Stimulated activated CD4-positive, alpha-beta T cell treated with anti-CD3 and anti-CD28 coated beads, Interleukin-15, amount 100 ng/mL, for 1 hour (primary cell): ENCODE measurements at regions not wholly inside any gene's neighbourhood (a gene's known extent, or its start where the extent isn't known, plus 50 kb on each side); places are given as distances from the start of the nearest gene placed in this dataset.
"Not testable (repeated sequence)": the region's sequence is repeated elsewhere in the genome, so short reads cannot be mapped to it uniquely, and the experiment has no call there.

ENCODE experiments used
- DNase-seq, 2 donors: peaks; one replicate each; pipeline ENCODE4 v3.0.0-alpha.2; 2020; ENCODE audit warnings: low read depth in 1 of 2, low spot score in 1 of 2

DNA sequence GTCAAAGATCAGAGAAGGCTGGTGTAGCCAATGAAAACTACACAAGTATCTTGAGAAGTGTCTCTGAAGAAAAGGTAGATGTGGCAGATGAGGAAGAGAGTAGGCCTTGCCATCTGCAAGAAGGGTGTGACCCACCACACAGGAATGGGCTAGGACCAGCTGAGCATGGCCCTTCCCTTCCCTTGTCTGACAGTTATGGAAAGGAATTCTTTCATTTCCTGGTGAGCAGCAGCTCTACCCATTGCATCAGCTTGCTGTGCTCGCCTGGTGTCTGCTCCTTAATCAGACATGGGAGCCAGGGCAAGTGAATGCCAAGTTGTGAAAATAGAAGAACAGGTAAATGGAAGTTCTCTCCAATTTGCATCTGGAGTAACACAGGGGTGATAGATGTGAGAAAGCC, 145.2 kb upstream of the KRR1 start:
- DNase-seq = no peak

DNA sequence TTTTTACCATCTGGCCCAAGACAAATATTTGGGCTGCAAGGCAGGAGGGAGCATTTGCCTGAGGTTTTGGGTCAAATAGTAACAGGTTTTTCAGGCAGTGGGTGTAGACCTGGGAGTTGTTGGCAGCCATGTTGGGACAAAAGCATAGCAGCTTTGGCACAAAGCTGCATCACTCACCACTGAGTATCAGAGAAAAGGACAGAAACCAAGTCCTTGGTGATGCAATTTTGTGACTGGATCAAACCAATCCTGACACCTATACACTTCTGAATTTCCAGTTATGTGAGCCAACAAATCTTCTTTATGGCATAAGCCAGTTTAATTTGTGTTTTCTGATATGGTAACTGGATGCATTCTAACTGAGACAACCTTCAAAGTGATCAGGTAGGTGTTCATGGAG, 144.8 kb upstream of the KRR1 start:
- no peak for DNase-seq

DNA sequence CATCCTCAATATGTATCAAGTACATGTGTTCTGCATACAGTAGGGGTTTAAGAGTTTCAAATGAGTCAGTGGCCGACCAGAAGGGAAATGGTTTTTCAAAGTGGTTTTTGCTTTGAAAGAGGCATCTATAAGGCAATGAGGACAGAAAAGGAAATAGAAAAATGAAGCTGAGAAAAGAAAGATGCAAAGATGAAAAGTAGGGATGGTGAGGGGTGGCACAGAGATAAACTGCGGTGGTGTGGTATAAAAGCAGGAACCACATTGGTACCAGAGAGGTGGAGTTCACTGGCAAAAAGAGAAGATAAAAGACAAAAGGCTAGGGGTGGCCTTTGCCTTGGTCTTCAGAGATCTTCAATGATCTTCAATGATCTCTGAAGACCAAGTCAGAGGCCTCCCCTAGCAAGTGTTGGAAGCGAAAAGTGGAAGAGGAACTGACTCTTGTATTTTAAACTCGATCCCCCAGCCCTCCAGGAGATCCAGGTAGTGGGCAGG, 144.0 kb upstream of the KRR1 start:
- DNase-seq = no peak

DNA sequence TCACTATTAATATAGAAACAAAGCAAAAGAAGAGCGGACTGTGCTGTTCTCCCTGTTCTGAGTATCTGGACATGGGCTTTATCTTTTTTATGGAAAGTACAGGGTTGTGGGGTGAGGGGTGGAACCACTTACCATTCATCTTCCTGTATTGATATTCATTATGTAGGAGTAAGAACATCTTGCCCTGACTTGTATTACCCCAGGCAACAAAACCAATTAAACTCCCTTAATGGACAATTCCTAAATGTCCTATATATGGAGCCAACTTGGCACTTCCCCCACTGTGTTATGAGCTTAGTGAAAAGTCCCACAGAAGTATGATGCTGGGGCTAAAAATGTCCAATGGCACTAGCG, 139.9 kb upstream of the KRR1 start:
- no peak for DNase-seq

DNA sequence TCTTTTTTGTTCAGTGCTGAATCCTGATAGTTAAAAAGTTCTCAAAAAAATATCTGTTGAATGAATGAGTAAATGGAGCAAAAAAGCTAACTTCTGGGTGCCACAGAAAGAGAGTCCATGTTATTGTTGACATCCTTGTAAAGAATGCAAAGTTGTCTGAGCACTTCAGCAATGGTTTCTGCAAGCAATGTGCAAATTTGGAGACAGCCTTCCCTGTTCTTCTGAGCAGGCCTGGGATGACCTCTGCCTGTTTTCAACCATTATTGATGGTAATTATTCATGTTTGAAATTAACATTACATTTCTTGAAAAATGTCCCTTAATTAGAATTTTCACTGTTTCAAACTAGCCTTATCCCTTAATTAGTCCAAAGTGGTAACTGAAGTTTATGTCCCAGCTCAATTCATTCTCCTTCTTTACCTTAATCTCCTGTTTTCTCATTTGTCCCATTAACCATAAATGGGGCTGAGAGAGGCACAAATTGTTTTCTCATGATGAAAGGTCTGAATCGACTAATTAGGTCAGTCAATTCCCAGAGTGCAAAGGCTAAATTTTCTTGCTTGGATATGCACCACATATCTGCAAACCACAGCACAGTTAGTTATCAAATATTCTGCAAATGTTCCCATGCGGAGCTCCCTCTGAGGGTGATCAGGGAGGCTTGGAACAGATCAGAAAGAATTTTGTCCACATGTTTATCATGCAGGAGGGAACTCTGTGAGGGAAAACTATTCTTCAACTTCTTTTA, 139.4 kb upstream of the KRR1 start:
- no peak for DNase-seq

DNA sequence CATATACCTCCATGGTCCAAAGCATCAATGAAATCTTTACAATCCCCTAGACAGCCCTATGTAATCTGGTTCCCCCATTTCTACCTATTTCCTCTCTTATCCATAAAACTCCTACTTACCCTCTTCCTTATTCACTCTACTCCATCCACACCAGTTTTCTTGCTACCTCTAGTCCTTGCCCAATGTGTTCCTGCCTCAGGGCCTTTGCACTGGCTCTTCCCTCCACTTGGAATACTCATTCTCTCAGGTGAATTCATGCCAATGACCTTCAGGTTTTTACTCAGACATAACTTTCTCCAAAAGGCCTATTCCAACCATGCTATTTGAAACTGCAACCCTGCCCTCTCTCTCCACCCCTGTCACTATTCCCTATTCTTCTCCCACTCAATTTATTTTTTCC, 138.7 kb upstream of the KRR1 start:
- DNase-seq = no peak

DNA sequence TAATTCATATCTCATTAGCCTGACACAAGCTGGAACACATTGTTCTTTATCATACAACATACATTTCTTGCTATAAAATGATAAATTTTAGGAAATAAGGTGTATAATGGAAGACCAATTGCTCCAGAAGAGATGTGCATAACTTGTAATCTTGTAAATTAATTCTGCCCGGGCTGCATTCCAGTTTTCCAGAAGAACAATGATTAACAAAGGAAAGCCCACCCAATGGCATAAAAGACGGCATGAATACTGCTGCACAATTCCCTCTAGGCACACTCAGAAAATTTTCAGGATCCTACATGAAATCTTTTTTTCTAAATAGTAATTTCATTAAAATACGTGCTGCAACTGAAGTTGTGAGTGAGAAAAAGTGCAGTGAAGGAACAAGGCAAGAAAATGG, 137.4 kb upstream of the KRR1 start:
- DNase-seq = no peak

DNA sequence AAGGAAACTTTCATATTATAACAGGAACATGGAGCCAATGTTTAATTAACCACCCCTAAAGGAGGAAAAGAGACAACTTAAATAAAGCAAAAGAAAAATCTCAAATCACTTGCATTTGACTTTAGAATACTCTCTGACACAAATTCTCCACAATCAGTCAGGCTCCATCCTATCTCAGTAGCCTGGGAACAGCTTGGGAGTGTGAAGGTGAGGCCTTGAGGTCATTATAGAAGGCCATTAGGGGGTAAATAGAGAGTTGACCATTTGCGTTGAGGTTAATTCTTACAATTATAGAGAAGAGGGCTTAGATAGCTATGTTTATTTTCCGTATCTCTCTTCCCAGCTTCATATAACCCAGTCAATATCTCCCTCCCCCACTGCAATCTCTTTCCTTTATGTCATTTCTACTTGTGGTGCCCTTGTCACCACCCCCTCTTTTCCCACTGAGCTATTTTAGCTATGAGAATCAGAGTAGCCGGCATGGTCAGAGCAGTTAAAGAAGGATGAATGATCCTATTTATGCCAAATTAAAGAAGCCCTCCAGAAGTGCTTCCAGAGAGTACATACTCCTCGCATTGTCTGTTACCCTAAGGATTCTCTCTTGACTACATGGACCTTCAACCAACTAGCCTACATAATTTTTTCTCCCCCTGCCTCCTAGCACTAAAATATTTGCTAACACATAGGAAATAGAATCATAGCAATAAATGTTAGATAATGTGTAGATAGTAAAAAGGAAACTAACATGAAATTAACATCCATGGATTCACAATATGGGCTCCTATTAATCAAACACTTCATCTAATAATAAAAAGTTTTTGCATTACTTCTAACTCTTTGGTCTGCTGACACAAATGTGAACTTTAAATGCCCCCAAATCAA, 135.2 kb upstream of the KRR1 start:
- no peak for DNase-seq

DNA sequence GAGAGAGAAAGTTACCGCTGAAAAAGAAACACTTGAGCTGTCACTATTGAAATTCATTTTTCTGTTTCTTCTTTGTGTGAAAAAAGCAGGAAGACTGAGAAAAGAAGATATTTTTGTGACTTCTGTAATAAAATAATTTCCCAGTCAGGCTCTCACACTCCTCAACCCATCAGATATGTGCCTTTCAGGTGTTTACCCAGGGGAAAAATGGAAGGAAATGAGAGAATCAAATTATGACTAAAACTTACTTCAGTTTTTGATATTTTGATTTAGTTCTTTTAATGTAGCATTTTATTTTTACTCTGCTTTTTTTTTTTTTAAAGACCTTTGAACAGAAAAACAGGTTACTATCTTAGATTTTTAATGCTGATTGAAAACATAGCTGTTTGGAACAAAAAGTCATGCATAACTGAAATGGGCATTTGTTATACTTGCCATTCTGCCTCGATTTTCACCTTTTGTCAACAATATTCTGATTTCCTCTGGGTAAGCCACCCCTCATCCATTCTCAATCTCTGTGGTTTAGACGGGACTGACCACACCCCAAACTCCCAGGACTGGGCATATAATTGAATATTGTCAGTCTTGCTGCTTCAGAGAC, 133.2 kb upstream of the KRR1 start:
- DNase-seq = no peak

DNA sequence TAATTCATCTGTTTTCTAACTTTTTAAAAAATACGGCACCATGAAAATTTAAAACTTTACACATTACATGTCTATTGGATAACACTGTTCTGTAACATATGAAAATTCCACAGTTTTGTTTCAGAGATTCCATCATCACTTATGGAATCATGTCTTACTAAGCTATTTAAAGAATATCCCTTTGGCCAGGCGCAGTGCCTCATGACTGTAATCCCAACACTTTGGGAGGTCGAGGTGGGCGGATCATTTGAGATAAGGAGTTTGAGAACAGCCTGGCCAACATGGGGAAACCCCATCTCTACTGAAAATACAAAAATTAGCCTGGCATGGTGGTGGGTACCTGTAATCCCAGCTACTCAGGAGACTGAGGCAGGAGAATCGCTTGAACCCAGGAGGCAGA, 131.7 kb upstream of the KRR1 start:
- not testable (repeated sequence) for DNase-seq

DNA sequence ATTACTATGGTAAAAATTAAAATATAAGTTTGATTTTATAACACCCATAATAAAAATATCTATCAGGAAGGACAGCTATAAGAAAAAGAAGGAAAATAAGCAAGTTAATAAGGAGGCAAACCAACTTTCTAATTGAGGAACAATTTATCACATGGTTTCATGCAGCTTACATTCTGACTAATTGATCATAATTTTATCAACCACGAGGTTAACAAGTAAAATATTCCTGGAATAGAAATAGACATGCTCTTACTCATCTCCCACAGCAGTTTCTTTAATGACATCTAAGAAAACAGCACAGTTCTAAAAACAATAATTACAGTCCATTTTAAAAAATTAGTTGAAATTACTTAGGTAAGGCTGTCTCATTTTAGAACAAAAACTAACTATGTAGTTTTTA, 130.8 kb upstream of the KRR1 start:
- no peak for DNase-seq

DNA sequence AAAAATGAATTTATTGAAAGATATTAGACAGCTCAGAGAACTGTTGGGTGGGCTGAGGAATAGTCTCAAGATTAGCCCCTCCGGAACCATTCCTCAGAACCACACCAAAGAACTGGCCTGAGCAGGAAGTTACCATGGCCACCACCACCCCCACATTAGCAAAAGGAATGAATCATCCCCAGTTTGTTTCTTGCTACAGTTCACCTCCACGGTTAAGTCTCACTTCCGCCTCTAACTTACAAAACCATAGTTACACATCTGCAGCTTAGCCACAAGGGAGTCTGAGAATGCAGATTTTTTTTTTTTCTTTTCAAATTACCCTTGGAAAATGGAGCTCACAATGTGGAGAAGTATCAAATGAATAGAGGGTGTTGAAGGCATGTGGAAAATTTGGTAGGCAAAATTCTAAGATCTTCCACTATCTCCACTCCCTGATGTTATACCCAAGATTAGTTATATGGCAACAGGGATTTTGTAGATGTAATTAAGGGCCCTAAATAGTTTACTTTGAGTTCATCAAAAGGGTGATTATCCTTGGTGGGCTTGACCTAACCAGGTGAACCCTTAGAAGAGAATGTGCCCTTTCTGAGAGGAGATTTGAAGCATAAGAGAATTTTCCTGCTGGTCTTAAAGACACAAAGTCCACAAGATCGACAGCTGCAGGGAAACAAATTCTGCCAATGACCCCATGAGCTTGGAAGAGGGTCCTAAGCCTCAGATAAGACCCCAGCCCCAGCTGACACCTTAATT, 129.8 kb upstream of the KRR1 start:
- peak in 1 of 2 donors; percentile 2 for DNase-seq

DNA sequence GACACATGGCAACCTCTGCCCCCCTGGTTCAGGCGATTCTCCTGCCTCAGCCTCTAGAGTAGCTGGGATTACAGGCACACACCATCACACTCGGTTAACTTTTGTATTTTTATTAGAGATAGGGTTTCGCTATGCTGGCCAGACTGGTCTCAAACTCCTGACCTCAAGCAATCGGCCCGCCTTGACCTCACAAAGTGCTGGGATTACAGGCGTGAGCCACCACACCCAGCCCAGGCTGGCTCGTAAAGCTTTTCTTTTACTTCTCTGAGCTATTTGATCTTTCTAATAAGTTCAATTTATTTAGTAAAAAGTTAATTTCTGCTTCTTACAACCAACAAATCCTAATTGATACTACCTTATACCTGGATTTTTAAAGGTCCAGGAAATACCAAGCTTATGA, 127.4 kb upstream of the KRR1 start:
- DNase-seq = no peak

DNA sequence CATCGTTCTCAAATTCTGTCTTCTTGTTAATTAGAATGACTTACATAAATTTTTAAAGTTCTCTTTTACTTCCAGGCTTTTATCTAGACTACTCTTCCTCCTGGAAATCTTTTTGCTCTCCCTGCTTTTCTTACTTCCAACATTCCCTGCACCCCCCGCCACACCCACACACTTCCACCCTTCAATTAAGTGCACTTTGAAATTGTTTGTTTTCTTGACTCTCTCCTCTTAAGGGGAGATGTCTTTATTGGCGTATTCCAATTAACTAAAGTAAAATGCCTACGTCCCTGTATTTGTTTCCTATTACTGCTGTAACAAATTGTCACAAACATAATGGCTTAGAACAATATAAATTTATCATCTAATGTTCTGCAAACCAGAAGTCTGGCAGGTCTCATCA, 125.2 kb upstream of the KRR1 start:
- DNase-seq = no peak

DNA sequence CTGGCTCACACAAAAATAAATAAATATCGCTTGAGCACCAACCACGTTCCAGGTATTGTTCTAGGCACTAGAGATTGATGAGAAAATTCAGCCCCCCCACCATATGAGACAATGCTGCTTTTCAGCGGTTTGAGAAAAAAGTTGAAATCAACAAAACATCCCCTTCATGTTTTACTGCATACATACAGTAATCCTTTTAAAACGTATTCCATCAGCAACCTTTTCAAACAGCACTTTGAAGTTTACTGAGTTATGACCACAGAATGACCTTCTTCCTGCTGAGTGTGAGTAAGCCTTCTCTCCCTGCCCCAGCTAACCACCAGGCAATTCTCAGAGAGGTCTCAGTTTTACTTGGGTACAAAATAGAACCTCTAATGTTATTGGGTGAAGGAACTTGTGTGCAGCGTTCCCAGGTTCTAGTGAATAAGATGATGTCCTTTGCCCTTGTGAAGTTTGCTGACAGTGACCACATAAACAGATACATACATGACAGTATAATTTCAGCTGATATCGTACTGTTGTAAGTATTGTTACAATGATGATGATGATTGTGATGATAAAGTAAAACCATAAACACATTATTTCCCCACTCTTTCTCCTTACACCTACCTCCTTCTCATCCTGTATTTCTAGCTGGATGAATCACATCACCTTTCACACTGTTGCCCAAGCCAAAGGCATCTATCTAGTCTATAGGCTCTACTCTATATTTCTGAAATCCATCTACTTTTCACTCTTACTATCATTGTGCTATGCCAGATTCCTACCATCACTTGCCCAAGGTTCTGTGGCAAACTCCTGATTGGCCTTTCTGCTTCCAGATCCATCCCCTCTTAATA, 124.4 kb upstream of the KRR1 start:
- DNase-seq = no peak

DNA sequence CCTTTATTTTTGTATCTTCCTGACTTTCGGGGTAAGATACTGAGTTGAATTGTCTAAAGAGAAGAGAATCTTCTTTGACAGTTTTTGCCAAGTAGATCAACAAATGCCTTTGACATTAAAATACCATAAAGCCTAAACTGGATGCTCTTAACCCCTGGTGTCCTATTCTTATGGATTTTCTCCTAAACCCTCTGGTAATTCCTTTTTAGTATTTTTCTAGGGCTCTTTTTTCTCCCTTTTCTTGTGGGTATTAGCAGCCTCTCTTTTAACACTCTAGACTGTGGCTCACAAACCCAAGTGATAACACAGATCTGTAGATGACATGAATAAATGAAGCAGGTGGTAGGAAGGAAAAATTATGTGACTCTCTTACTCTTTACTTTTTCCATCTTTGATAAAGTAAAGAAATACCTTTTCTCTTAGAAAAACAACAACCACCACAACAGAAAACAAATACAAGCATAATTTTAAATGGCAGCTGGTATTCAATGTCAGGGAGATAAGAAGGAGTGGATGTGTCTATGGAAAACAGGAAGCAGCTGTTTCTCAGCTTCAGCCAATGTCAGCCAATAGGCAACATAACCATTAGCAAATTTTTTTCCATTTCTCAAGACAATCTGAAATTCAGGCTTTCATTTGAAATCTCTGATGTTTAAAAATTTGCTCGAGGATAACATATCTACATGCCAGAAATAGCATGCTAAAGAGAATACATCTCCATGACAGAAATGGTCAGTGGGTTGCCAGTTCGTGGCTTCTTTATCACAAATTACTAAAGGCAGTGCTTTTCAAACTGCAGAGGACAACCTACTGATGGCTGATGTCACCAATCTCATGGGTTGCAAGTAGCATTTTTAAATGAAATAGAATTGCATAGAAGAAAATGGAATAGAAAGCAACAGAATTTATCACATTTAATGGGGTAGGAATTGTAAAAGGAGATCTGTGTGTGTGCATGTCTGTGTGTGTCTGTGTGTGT, 123.1 kb upstream of the KRR1 start:
- DNase-seq = no peak

DNA sequence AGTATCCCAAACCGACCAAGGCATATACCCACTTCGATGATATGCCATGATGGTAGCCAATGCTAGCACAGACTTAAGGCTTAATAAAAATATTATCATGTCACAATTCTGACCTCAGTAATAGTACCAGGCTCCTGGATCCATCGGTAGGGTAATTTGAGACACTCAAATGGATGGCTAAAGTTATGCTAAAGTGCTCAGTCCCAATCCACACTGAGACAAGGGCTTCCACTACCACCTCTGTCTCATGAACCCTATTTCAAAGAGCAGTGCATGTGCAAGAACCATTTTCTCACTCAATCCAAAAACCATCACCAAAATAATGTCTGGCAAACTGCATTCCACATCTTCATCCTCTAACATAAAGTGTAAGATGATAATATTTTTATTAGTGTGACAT, 122.4 kb upstream of the KRR1 start:
- DNase-seq = no peak

DNA sequence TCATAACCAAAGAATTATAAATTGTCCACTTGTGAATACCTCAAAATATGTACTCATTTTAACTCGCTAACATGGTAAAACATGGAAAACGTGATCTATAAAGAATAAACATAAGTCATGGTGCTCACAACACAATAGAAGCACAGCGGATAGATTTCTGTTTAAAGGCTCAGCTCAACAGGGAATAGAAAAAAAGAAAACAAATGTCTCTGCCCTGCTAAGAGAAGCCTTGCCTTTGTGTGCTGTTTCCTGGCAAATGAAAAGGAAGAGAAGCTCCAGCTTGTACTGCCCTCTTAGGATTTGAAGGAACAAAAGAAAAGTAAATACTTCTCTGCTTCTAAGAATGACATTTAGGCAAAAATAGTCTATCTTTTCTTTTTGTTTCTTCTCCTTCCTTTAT, 121.0 kb upstream of the KRR1 start:
- DNase-seq = no peak

DNA sequence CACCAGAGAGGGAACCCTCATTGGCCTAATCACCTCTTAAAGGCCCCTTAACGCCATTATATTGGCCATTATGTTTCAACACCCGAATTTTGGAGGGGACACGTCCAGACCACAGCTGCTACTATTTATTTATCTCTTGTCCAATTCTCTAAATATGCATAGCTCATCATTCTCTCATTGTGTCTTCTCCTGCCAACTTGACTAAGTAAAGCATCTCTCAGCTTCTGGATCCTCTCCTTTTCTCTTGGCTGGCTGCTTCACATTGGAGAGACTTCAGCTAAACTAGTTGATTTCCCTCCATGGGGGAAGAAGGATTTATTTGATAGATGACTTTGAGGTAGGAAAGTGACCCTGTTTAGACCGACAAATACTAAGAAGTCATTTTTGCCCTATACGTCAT, 120.4 kb upstream of the KRR1 start:
- no peak for DNase-seq
